Keratinocyte (primary cell): ENCODE measurements at regions not wholly inside any gene's neighbourhood (a gene's known extent, or its start where the extent isn't known, plus 50 kb on each side); places are given as distances from the start of the nearest gene placed in this dataset.

Experiments
- DNase-seq: peaks from one replicate; pipeline ENCODE4 v3.0.0-alpha.2; 2011; ENCODE audit warnings: low read depth, missing footprints, low spot score
- FAIRE-seq: peaks from 2 replicates; lab custom pipeline; 2011; peaks lifted over from hg19 to GRCh38; lab: Jason Lieb, UNC
- H2AFZ ChIP-seq: 2 replicates; pipeline ENCODE4 v1.6.0; 2012; ENCODE audit warnings: low read length, control low read depth, inconsistent platforms; ENCODE audit not compliant: control insufficient read depth
- H3K27ac ChIP-seq: 2 replicates; pipeline ENCODE4 v1.5.1; 2011; ENCODE audit warnings: low read length; ENCODE audit not compliant: control insufficient read depth, insufficient read depth
- H3K27me3 ChIP-seq: 3 replicates; pipeline ENCODE4 v1.6.0; 2011; ENCODE audit warnings: low read length; ENCODE audit not compliant: control insufficient read depth, insufficient read depth; ENCODE audit errors: extremely low read depth
- H3K36me3 ChIP-seq, 2 experiments: 2 replicates in 1 of 2; 3 replicates in 1 of 2; pipeline ENCODE4 v1.5.1; 2011; ENCODE audit warnings: low read length in 2 of 2, mild to moderate bottlenecking in 1 of 2; ENCODE audit not compliant: control insufficient read depth in 2 of 2, insufficient read depth in 2 of 2; ENCODE audit errors: extremely low read depth in 1 of 2
- H3K4me1 ChIP-seq: 3 replicates; pipeline ENCODE4 v1.5.1; 2011; ENCODE audit warnings: low read length; ENCODE audit not compliant: control insufficient read depth, insufficient read depth; ENCODE audit errors: extremely low read depth
- H3K4me2 ChIP-seq: 3 replicates; pipeline ENCODE4 v1.6.0; 2011; ENCODE audit warnings: low read depth, low read length; ENCODE audit not compliant: control insufficient read depth, insufficient read depth; ENCODE audit errors: extremely low read depth
- H3K4me3 ChIP-seq, 3 experiments: fragments of 200-600 bp in 1 of 3; sonication (generic) in 1 of 3; 2 replicates in 2 of 3; 3 replicates in 1 of 3; pipeline ENCODE4 v1.5.1; 2011 to 2016; ENCODE audit warnings: low read length in 3 of 3, mild to moderate bottlenecking in 3 of 3, control low read depth in 2 of 3, inconsistent platforms in 1 of 3, low read depth in 1 of 3, mixed read lengths in 1 of 3, mixed run types in 1 of 3, moderate library complexity in 1 of 3; ENCODE audit not compliant: control insufficient read depth in 2 of 3, insufficient read depth in 2 of 3; ENCODE audit errors: extremely low read depth in 1 of 3
- H3K79me2 ChIP-seq: 2 replicates; pipeline ENCODE4 v1.6.0; 2012; ENCODE audit warnings: low read length; ENCODE audit not compliant: control insufficient read depth, insufficient read depth
- H3K9ac ChIP-seq: 3 replicates; pipeline ENCODE4 v1.6.0; 2011; ENCODE audit warnings: low read length; ENCODE audit not compliant: control insufficient read depth, insufficient read depth; ENCODE audit errors: extremely low read depth
- H3K9me1 ChIP-seq: 3 replicates; pipeline ENCODE4 v1.6.0; 2011; ENCODE audit warnings: low read length; ENCODE audit not compliant: control insufficient read depth, insufficient read depth; ENCODE audit errors: extremely low read depth
- H3K9me3 ChIP-seq: 2 replicates; pipeline ENCODE4 v1.5.1; 2012; ENCODE audit warnings: low read depth, low read length; ENCODE audit not compliant: control insufficient read depth
- H4K20me1 ChIP-seq: 3 replicates; pipeline ENCODE4 v1.6.0; 2011; ENCODE audit warnings: low read length; ENCODE audit not compliant: control insufficient read depth, insufficient read depth; ENCODE audit errors: extremely low read depth
- EZH2 ChIP-seq: IDR thresholded peaks from one replicate; pipeline ENCODE4 v1.6.1; 2012; ENCODE audit warnings: inconsistent platforms, mild to moderate bottlenecking, low read length, moderate library complexity
- dilution Hi-C: fragments of 300-500 bp; cut with MboI; formaldehyde crosslinking; loops from one replicate; pipeline ENCODE4 v1.7.0; 2020; ENCODE audit warnings: low sequenced_read_pairs; ENCODE audit not compliant: extremely low pct_ligation_motif_present
- TF ChIP-seq, protein P1 (sequence below), 3 experiments: IDR thresholded peaks in 1 of 3; conservative IDR thresholded peaks in 1 of 3; optimal IDR thresholded peaks in 1 of 3; 2 replicates in 2 of 3; 3 replicates in 1 of 3; pipeline versions ENCODE3 to v1.5.1; 2011; ENCODE audit warnings: low read length in 3 of 3, mild to moderate bottlenecking in 3 of 3, moderate library complexity in 2 of 3, control low read depth in 1 of 3, inconsistent platforms in 1 of 3; ENCODE audit not compliant: insufficient read depth in 2 of 3; ENCODE audit errors: extremely low read depth in 1 of 3

DNA sequence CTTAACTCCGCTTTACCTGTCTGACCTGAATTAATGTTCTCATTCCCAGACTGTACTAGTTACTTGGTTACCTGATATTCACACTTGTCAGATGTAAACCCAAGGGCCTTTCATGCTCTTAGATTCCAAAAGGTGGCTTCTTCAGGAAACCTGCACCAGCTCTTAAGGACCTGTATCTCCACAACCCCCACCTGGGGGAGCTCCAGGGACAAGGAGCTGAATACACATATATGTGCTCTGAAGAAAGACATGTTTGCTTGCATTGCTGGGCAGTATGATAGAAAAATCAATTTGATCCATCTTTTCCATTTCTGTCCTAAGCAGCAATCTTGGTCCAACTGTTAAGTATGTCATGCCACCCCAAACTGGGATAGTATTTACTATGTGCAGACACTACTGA lies 64.8 kb upstream of the POU3F2 start:
- FAIRE-seq = no peak
- H3K9me1 ChIP-seq = no peaks in the 10 kb centered on the region
- H3K36me3 ChIP-seq = no peaks in the 10 kb centered on the region
- no peak overlapping the region for H3K4me2 ChIP-seq
- H2AFZ ChIP-seq = no peak overlapping the region
- no peak overlapping the region for H3K9ac ChIP-seq
- H4K20me1 ChIP-seq = no peaks in the 10 kb centered on the region
- dilution Hi-C loops = no loop called here
- H3K27ac ChIP-seq = no peak overlapping the region
- H3K79me2 ChIP-seq = no peaks in the 10 kb centered on the region
- no peaks in the 10 kb centered on the region for H3K4me1 ChIP-seq
- no peaks in the 10 kb centered on the region for H3K9me3 ChIP-seq
- H3K4me3 ChIP-seq = no peak overlapping the region
- no peaks in the 10 kb centered on the region for H3K27me3 ChIP-seq
- no peak for TF ChIP-seq EZH2
- TF ChIP-seq, protein P1, sequence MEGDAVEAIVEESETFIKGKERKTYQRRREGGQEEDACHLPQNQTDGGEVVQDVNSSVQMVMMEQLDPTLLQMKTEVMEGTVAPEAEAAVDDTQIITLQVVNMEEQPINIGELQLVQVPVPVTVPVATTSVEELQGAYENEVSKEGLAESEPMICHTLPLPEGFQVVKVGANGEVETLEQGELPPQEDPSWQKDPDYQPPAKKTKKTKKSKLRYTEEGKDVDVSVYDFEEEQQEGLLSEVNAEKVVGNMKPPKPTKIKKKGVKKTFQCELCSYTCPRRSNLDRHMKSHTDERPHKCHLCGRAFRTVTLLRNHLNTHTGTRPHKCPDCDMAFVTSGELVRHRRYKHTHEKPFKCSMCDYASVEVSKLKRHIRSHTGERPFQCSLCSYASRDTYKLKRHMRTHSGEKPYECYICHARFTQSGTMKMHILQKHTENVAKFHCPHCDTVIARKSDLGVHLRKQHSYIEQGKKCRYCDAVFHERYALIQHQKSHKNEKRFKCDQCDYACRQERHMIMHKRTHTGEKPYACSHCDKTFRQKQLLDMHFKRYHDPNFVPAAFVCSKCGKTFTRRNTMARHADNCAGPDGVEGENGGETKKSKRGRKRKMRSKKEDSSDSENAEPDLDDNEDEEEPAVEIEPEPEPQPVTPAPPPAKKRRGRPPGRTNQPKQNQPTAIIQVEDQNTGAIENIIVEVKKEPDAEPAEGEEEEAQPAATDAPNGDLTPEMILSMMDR (optimal IDR thresholded peaks at IDR 0.05 in 1 of 3, IDR thresholded peaks at IDR 0.05 in 1 of 3, conservative IDR thresholded peaks at IDR 0.05 in 1 of 3; ENCODE audit: extremely low read depth in 1 of 3, insufficient read depth in 2 of 3, low read length in 3 of 3) = peak in 2 of 3 experiments; percentile 25 to 39
- peak; percentile 0 for DNase-seq

DNA sequence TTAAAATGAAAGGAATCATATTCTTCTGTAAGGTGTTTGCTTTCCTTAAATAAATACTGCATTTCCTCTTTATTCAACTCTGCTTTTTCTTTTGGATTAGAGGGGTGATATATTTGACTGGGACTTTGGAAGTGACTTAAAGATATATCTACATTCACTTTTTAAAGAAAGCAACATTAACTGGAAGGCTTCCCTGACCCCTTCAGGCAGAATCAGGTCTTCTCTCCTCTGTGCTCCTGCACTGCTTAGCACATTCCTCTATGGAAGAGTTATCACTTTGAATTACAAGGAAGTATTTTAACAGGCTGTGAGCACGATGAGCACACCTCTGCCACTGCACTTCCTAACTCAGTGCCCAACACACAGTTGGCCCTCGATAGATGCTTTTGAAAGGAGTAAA lies 59.2 kb upstream of the POU3F2 start:
- FAIRE-seq (no peak), DNase-seq (no peak)

More for the DNA sequence above, 59.2 kb upstream of the POU3F2 start:
- Histone ChIP-seq H3K27ac (no peak overlapping the region), H3K4me1 (no peaks in the 10 kb centered on the region), H3K4me3 (no peak overlapping the region), H2AFZ (no peak overlapping the region), H3K27me3 (no peaks in the 10 kb centered on the region), H3K79me2 (no peaks in the 10 kb centered on the region), H3K9me1 (no peaks in the 10 kb centered on the region), H3K9me3 (no peaks in the 10 kb centered on the region), H3K4me2 (no peak overlapping the region), H3K36me3 (no peaks in the 10 kb centered on the region), H4K20me1 (no peaks in the 10 kb centered on the region), H3K9ac (no peak overlapping the region)
- dilution Hi-C loops = no loop called here
- TF ChIP-seq, protein P1 (optimal IDR thresholded peaks at IDR 0.05 in 1 of 3, IDR thresholded peaks at IDR 0.05 in 1 of 3, conservative IDR thresholded peaks at IDR 0.05 in 1 of 3; ENCODE audit: extremely low read depth in 1 of 3, insufficient read depth in 2 of 3, low read length in 3 of 3) = no peak
- no peak for TF ChIP-seq EZH2
